PFSK-1 (cell line): ENCODE measurements at regions not wholly inside any gene's neighbourhood (a gene's known extent, or its start where the extent isn't known, plus 50 kb on each side); places are given as distances from the start of the nearest gene placed in this dataset.

Experiments used
- POLR2AphosphoS5 ChIP-seq: IDR thresholded peaks from 2 replicates; pipeline ENCODE4 v1.6.1; 2012; ENCODE audit warnings: low read depth, mild to moderate bottlenecking, control low read depth, low read length, moderate library complexity
- REST ChIP-seq, 2 experiments: IDR thresholded peaks; 2 replicates each; pipeline versions ENCODE4 v1.6.1 to v1.8.0; 2011 to 2012; ENCODE audit warnings: low read depth in 2 of 2, low read length in 2 of 2, control low read depth in 1 of 2, inconsistent platforms in 1 of 2, mild to moderate bottlenecking in 1 of 2, moderate library complexity in 1 of 2; ENCODE audit not compliant: insufficient read depth in 1 of 2
- SIN3A ChIP-seq: IDR thresholded peaks from 2 replicates; pipeline ENCODE4 v1.6.1; 2012; ENCODE audit warnings: mild to moderate bottlenecking, low read length, moderate library complexity, borderline replicate concordance; ENCODE audit not compliant: insufficient read depth
- TAF1 ChIP-seq: IDR thresholded peaks from 2 replicates; pipeline ENCODE4 v1.6.1; 2012; ENCODE audit warnings: low read length, control low read depth, borderline replicate concordance; ENCODE audit not compliant: insufficient read depth

GRCh38 chr6:21754891-21755290 is 161.3 kb downstream of the SOX4 start:
- TF ChIP-seq SIN3A, result no peak
- TF ChIP-seq REST (IDR thresholded peaks at IDR 0.05; ENCODE audit: insufficient read depth in 1 of 2, low read depth in 2 of 2, low read length in 2 of 2), result no peak
- no peak for TF ChIP-seq POLR2AphosphoS5
- TF ChIP-seq TAF1, result no peak
